SK-MEL-5 (cell line): ENCODE measurements at regions not wholly inside any gene's neighbourhood (a gene's known extent, or its start where the extent isn't known, plus 50 kb on each side); places are given as distances from the start of the nearest gene placed in this dataset.

ENCODE experiments used
- DNase-seq: peaks from one replicate; pipeline ENCODE4 v3.0.0-alpha.2; 2016; ENCODE audit warnings: low read depth, low spot score
- in situ Hi-C: cut with HindIII; loops from 2 replicates; pipeline ENCODE4 v1.10.0; 2016; ENCODE audit warnings: low sequenced_read_pairs, high pct_unique_total_duplicates, low pct_unique_long_range_greater_than_20kb

DNA sequence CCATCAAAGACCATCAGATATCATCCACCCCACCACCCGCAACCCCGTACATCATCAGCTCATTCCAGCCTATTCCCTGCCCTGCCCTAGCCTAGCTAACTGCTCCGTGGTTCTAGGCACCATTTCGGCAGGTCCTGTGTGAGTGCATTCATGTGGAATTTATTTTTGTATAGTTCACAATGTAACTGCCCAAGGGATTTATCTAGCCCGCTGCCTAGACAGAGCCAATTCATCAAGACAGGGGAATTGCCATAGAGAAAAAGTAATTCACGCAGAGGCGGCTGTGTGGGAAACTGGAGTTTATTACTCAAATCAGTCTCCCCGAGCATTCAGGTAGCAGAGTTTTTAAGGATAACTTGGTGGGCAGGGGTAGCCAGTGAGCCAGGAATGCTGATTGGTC is 109.2 kb upstream of the UBL3 start:
- in situ Hi-C loops: no loop called here
- no peak for DNase-seq

DNA sequence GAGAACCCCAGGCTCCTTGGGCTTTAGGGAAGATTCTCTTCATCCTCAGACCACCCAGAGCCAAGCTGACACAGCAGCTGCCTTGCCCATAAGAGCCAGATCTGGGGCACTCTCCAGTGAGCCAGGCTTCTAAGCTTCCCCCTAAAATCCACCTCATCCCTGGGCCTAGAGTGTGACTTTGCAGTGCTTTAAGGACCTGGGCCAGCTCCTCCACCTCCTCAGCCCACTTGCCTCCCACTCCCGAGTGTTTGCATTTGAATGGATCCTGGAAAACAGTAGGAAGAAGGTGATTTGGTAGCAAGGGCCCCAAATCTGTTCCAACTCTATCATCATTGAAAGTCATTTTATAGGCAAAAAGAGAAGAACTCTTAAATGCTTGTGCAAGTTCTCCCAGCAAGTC is 108.7 kb upstream of the UBL3 start:
- in situ Hi-C loops: no loop called here
- DNase-seq: no peak

DNA sequence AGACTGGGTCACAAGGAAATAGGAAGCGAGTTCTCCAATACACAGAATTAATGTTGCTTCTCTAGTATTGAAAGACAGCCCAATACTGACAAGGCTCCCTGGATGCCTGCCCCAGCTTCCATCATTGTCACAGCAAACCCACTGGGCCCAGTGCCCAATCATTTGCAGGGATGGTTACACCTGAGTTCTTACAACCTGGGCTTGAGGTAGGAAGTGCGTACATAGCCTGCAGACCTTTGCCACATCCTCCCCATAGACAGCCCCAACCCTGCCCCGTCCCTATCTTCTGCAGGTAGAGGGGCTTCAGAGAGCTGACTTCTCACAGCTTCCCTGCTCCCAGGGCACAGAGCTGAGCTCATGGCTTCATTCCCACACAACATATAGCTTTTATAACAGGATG is 108.1 kb upstream of the UBL3 start:
- in situ Hi-C loops: no loop called here
- DNase-seq: no peak

DNA sequence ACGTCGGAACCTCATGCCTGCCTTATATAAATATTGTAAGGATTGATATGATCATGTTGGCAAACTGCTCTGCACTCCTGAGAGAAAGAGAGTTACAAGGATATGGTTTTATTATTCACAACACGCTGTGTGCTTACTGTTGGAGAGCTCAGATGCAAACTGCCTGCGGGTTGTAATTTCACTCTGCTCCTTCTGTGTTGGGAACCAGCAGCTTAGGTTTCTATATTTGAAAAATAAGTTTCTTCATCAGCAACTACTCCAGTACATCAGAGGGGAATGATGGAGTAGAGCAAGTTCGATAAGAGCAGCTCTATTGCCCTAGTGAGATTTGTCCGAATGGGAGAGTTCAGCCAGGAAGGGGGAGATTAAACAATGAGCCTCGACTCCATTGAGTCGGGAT is 106.9 kb upstream of the UBL3 start:
- DNase-seq: no peak
- in situ Hi-C loops: no loop called here

DNA sequence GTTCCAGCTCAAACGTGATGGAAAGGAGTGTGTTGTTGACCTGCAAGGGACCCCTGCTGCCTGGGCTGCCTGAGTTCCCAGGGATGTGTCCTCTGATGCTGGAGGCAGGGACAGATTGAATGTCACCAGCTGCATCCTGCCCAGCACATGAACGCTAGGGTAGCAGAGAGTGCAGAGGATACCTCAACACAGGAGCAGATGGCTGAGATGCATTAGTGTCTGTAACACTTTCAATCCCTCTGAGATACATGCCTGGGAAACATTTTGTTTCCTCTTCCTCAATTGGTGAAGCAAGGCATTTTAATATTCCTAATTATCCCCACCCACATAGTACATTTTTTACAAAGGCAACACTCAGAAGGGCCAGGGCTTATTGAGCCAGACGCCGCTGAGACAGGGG is 106.4 kb upstream of the UBL3 start:
- DNase-seq: no peak
- in situ Hi-C loops: no loop called here

DNA sequence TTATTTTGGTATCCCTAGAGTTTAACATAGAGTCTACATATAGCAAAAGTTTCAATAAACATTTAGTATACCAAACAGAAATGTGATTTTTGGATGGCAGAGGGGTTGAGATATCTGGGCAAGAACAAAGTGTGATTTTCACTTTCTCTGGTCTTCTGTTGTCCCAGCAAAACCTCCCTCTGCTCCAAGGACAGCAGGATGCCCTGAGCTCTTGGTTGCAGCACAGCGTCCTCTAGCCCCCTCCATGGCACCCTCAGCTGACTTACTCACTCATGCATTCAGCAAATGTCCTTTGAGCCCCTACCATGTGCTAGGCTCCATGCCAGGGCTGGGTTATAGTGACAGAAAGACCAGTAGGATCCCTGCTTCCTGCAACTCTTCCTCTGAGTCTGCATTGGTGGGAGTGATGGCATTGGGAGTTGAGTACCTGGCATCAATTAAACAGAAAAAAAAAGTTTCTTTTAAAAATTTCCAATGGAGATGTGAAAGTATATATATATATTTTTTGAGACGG is 104.8 kb upstream of the UBL3 start:
- DNase-seq: peak; percentile 6
- in situ Hi-C loops: no loop called here

DNA sequence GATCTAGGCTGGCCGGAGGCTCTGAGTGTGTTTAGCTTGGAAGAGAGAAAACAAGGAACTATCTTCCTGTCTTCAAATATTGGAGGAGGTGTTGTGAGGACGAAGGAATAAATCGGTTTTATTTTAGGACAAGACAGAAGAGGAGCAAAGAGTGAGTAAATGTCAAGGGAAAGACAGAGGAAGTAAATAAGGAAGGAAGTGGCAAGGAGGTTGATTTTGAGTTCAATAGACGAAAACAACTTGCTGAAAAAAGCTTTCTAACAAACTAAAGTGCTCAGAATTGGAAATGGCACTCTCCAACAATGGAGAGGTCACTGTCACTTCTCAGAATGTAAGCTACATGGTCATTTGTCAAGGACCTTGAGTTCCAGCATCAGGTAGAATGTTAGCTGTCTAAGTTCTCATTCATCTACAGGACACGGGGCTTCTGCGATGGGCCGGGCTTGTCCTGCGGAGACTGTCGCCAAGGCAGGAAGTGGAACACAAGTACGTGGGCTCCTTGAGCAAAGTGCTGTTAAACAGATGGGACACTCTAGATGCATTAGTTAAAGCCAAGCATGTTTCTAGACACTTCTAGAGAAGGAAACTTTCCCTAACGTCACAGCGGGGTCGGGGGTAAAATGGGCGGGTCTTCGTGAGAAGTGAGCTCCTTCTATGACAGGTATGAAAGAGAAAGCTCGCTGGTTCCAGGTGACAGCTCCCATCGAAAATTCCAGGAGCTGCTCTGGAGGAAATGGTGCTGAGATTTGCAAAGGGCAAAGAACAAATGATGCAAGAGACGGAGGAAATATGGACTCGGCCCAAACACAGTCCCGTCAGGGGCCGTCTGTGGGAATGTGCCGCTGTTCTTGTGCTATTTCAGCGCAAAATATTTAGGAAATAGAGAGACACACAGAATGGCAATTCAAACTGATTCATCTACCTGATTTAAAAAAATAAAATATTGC is 103.9 kb upstream of the UBL3 start:
- in situ Hi-C loops: no loop called here
- DNase-seq: no peak

DNA sequence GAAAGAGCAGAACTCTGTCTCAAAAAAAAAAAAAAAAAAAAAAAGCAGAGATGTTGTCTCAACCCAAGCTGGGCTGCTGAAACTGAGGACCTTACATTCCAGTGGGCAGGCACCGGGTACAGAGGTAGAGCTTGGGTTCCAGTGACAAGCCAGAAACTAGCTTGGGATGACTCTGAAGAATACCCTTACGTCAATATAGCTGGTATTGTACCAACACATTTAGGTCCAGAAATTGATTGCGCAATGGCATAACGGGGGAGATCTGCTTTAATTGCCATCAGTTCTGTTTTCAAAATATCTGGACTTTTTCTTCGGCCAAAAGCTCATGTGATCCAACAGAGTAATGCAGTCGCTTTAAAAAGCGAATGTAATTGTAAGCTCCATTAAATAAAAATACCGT is 103.1 kb upstream of the UBL3 start:
- in situ Hi-C loops: no loop called here
- DNase-seq: no peak

DNA sequence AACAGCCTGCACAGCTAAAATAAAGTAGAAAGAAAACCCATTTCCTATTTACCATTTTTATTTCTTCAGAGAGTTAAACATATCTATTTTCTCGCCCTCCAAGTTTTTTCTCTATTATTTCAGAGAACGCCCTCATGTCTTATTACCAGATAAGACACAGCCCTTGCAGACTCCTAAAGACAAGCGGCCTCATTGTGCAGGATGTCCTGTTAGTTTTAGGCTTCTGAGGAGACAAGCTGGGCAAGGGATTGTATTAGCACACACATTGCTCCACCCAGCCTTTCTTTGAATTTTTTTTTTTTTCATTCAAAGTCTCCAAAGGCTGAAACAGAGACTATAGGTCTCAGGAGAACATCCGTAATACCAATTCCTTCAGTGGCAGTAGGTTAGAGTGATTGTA is 101.8 kb upstream of the UBL3 start:
- in situ Hi-C loops: no loop called here
- no peak for DNase-seq

DNA sequence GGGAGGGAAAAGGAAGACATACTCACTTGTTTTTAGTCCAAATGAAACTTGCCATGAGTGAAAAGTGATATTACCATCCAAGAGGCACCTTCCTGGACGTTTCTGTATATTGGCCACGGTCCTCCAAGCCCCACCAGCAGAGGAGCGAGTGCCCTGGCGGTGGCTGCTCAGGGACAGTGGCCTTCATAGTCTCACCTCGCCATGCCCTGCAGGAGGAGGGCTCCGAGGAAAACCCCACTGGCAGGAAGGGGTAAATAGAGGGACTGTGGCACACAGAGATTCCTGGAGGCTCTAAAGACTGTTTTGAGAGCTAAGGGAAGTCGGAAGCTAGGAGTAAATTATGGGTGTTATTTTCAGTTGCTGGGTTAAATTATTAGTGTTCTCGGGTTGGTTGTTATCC is 98.4 kb upstream of the UBL3 start:
- in situ Hi-C loops: no loop called here
- no peak for DNase-seq

DNA sequence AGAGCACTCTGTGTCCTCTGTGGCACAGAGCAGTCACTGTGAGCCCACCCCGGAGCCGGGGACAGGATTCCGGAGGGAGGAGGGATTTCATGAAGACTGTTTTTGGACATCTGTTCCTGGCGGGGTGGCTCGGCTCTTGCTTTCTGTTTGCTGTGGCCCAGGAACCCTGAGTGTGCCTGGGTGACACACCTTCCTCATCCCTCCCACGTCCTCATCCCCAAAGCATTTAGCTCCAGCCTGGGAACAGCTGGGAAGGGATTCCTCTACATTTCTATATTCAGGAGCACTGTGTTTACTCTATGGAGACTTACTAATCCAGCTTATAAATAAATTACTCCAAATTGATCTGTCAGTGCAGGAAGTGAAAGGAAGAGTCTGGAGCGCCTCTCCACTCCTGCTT is 97.8 kb upstream of the UBL3 start:
- in situ Hi-C loops: no loop called here
- no peak for DNase-seq

DNA sequence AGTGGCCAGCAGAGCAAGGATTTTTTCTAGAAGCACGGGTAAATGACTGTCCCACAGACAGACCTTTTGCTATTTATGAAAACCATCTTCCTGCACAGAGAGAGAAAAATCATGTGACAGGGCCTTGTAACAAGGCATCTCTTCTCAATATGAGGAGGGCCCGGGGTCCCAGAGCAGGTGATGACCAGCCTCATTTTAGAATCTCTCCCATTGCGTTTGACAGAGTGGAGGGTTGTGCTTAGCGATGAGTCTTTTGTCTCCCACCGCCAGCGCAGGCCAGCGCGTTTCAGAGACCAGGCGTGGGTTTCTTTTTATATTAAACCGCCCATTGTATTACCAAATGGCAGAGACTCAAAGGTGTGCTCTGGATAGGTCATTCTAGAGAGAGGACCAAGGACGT is 97.4 kb upstream of the UBL3 start:
- no peak for DNase-seq
- in situ Hi-C loops: no loop called here

DNA sequence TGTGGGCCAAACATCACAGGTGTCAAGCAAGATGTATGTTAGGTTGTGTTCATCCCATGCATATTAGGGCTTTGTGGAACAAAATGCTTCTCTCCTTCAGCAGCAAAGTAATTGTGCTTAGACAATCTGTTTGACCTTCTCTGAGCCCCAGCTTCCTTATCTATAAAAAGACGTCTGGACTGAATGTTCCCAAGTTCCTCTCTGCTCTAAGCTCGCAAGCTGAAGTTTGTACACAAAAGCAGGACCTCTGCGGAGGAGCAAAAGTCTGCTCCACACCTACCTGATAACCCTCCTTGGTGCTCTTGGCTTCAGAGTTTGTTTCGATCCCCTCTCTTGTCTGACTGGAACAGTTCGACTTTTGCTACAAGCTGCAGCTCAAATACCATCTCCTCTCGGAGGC is 95.7 kb upstream of the UBL3 start:
- in situ Hi-C loops: no loop called here
- no peak for DNase-seq

DNA sequence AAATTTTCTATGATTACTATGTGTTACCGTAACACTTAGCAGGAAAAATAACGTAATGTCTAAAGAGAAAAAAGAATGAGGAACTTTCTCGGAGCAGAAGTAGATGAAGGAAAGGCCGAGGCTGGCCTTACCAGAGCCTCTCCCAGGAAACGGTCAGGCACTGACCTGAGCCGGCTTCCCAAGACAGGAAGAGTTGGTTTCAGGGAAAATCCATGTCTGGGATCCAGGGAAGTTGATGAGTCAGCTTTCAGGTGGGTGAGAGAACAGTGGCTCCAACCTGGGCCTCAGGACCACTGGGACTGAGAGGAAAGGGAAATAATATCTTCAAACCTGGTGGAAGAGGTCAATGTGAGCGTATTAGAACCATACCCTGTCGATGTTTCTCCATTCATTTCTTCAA is 93.3 kb upstream of the UBL3 start:
- no peak for DNase-seq
- in situ Hi-C loops: no loop called here

DNA sequence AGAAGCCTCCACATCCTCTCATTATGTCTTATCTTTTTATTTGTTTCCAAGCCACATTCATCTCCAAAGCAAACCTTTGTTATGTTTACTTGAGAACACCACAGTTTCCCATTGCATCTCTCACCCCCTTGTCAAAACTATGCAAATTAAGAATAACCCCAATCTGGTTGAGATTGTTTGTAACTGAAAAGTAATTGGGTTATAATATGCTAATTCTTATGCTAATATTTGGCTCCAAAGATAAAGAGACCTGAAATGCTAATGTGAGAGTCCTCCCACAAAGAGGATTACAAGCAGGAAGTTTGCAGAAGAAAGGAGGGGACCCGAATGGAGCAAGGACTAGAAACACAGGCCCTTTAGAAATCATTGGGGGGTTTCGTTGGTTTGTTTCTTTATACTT is 92.9 kb upstream of the UBL3 start:
- in situ Hi-C loops: no loop called here
- DNase-seq: no peak

DNA sequence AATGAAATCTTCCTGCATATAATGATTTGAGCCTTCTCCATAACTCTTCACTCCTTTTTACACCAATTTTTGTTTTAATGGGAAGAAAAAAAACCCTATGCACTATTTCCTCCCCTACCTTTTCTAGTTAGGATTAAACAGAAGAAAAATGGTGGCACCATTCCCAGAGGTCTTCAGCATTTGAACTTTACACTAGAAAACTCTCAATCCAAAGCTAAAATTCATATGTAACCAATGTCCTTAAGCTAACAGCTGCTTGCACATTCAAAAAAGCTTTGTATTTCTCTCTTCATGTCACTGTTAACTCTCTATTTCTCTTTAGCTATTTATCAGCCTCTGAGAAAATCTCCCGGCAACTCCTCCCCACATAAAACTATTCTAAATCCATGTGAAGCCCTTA is 90.3 kb upstream of the UBL3 start:
- in situ Hi-C loops: no loop called here
- no peak for DNase-seq

DNA sequence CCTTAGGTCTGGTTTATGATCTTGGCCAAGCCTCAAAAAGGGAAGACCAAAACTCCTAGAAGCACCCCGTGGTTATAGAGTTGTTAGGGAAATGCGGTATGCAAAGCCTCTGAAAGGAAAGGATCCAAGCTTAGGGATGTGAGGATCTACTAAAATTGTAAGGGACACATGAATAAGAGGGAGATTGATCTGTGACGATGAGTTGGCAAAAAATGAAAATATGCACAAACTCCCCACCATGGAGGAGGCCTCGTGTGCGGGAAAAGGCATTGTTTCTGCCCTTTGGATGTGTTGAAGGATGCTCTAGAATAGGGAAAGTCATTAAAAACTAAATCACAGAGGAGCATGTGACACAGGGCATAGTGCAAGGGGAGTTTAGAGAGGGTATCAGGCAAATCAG is 88.7 kb upstream of the UBL3 start:
- DNase-seq: no peak

DNA sequence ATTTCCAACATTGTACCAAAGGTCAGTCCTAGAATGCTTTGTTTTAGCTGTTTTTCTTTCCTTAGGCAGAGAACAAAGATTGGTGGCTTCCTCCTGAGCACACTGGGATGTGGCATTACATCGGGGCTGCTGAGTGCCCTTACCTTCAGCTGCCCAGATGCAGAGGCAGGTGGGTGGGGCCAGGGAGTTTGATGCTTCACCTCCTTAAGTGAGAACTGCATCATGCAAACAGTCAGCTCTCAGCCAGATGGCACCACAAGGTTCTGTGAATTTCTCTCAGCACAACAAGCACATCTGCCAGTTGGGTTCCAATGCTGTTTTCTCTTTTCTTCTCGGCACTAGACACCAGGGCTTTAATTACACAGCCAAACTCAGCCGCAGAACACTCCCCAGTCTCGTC is 87.4 kb upstream of the UBL3 start:
- in situ Hi-C loops: no loop called here
- no peak for DNase-seq

More for the DNA sequence above, 88.7 kb upstream of the UBL3 start:
- in situ Hi-C loops: no loop called here

DNA sequence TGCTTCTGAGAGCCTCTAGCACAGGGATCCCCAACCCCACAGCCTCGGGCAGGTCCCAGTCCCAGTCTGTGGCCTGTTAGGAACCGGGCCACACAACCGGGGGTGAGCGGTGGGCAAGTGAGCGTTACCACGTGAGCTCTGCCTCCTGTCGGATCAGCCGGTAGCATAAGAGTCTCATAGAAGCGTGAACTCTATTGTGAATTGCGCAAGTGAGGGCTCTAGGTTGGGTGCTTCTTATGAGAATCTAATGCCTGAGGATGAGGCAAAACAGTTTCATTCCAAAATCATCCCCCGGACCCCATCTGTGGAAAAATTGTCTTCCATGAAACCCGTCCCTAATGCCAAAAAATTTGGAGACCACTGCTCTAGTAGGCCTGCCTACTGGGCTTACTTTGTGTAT is 87.0 kb upstream of the UBL3 start:
- in situ Hi-C loops: no loop called here
- DNase-seq: no peak
